GM21528 (cell line): ENCODE measurements at regions not wholly inside any gene's neighbourhood (a gene's known extent, or its start where the extent isn't known, plus 50 kb on each side); places are given as distances from the start of the nearest gene placed in this dataset.
"Not testable (repeated sequence)": the region's sequence is repeated elsewhere in the genome, so short reads cannot be mapped to it uniquely, and the experiment has no call there.

Experiments
- ATAC-seq: cut with Tn5 transposase; IDR thresholded peaks from one replicate; pipeline ENCODE4 v1.9.1; 2021; ENCODE audit warnings: mild to moderate bottlenecking, moderate library complexity; ENCODE audit not compliant: unreplicated experiment, low FRiP score

DNA sequence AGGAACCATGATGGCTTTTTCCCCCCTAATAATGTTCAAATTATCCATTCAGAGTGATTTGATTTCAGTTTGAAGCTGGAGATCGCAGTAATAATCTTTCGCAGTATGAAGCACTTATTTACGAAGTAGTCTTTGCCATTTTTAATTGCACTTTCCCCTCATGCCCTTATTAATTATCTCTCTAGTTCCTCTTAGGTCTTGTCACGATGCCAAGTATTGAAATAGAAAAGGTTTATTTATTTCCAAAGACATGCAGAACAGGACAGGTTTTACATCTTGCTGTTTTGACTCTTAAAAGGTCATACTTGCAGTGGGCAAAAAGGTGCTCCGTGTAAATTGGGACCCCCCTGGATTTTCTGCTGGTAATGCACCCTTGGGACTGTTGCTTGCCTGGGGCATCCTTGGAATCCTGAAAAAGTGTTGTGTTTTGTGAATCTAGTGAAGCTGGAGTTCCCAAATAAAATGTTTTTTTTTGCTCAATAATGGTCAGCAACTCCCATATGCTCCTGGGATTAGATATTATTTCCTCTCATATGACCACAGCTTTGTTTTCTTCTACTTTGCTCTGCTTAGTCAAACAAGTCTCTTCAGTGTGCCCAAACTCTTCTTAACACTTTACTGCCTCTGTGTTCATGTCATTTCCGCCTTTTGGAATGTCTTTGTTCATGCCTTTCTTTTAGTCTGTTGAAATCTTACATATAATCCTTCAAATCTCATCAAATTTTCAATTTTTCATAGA lies 278.3 kb downstream of the TMEM38B start:
- no peak for ATAC-seq

DNA sequence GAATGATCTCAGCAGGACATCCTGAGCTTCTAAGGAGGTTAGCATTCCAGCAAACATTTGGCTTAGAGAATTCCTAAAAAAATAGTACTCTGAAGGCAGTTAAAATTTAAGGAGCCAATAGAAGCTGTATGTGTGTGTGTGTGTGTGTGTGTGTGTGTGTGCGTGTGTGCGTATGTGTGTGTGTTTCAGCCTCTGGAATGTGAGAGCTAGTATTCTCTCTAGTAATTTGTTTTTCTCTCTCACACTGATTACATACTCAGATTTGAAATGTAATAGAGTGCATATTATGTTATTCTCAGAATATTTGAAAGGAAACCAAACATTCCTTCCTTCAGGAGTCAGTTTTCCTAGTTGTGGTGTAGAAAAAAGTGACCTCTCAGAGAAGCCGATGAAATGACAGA lies 279.6 kb downstream of the TMEM38B start:
- ATAC-seq, result no peak

DNA sequence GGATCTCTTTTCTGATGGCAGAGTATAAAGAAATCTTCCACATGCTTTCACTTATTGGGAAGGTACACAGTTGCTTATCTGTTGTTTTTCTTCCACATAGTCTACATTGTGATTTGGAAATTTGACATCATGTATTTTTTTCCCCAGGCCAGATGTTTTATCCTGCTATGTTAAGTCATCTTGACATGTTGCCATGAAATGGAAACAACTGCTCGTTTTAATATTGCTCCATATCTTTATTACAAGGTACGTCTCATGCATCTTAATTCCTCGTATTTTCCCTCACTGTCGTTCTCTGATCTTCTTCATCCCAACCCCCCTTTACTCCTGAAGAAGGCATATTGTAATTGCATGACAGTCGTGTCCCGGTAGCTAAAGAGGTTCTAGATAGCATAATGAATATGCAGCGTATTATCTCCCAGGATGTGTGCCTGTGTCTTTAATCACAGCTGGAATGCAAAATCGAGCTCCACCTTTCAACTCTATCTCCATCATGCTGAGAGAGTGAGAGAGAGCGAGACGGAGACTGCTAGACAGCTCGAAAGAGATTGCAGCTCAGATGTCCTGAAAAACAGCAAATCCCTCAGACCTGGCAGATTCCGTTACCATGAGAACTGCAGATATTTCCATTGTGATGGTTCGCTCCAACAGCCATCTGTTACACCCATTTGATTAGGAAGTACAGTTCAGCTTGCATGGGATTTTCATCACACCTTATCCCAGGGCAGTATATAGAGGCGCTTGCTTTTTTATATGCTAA lies 281.7 kb downstream of the TMEM38B start:
- ATAC-seq, result no peak

DNA sequence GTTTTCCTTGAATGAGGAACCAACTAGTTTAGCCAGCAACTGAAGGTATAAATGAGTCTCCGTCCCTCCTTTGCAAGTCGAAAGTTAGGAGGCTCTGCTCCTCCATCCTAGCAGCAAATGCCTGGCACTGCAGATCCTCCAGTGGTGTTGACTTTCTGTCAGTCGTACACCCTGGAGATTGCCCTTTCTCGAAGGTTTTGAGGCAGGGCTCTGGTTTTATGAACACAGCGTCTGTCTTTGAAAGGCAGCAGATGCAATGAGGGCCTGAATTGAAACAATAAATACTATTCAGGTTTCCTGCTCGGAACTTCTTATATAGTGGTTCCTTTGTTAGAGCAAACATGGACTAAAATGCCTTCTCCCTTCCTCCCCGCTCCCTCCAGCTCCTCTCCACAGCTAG lies 284.0 kb downstream of the TMEM38B start:
- ATAC-seq, result no peak

DNA sequence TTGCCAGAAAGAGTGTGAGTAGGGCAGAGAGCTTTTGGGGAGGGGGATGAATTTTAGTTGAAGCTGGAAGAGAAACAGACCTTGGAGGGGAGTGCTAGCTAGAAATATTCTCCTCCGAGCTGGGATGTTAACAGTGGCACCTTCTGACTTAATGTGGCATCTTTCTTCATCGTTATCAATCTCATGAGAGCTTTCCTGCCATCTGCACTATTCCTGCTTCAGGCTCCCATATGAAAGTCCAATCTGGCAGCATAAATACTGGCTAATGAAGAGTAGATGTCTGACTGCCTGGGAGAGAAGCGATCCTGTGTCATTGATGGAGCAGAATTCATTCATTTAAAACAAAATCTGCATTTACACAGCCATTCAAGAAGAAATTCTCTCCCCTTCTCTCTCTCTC lies 284.5 kb downstream of the TMEM38B start:
- no peak for ATAC-seq

DNA sequence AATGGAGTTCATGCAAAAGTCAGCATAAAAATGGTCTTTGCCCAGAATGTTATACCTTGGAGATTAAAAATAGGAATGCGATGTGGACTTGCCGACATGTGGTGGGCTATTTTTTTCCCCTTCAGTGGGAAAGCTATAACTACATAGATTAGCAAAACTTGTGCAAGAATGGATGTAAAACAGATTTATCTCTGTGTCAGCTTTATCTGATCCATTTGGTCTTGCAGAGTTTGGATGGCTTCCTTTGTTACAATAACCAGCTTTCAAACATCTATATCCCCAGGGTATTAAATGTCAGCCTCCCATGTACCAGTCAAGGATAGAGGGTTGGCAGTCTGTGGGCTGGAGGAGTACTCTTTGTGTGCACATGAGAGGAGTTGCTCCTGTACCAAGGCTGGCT lies 284.9 kb downstream of the TMEM38B start:
- no peak for ATAC-seq

DNA sequence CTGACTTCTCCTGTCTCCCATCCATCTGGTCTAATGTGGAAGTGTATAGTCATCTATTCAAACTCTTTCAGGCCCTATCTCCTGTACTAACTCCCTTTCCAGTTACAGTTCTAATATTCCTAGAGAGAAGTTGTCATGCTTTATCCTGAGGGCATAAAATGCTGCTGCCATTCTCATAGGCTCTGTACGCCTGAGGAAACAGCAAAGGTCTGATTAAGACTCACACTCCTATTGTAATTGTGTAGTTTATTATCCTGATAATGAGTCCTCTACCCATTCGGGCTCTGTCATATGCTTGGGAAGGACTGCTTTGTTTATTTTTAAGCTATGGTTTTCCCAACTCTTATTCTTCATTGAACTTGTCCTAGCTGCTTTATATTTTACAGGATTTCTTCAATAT lies 290.4 kb downstream of the TMEM38B start:
- ATAC-seq, result no peak

DNA sequence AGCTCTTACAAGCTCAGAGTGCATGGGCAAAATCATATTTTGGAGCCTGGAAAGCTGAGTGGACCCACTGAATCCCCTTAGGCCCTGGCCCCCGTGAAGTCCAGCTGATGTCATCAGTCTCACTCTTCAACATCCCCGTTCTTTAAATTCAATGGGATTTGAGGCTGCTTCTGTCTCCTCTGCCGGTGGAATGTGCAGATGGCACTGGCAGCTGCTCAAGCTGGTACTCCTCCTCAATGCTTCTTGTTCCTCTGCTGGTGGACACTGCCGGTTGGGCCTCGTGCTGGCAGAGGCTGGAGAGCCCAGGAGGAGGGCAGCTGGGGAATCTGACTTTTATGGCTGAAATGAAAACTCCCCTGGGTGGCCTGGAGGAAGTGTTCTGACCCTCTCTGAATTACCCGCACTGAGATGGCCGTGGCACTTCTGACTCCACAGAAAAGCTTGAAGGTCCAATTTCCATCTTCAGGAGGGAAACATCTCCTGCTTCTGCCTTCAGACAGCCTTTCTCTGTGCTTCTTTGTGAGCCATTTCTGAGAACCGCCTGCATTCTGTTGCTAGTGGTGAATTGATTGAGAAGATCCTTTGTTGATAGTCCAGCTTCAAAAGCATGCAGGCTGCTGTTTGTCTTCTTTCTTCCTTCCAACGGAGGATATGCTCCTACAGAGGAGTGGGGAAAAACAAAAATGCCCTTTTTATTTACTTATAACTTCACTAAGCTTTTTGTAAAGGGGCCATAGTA lies 298.9 kb downstream of the TMEM38B start:
- no peak for ATAC-seq

DNA sequence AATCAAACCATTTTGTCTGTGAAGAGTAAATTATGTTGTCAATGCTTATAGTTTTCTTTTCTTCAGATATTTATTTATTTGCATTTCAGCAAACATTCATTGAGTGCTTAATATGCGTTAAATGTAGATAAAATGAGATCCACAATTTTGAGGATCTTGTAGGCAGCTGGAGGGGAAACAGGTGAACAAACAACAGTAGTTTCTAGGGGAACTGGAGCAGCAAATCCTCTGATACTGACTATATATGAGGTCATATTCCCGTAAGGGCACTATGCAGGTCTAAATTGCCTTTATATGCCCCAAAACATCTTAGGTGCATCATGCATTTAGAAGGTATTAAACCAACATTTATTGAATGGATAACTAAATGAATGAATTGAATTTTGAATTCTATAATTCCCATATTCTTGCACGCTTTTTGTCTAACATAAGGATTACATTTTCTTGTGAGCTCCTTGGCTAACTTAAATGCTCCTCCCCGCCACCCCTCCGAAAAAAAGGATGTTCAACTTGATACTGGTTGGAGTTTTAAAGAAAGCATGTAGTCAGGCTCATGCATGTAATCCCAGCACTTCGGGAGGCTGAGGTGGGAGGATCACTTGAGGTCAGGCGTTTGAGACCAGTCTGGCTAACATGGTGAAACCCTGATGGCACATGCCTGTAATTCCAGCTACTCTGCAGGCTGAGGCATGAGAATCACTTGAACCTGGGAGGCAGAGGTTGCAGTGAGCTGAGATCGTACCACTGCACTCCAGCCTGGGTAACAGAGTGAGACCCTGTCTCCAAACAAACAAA lies 299.8 kb downstream of the TMEM38B start:
- ATAC-seq, result no peak

DNA sequence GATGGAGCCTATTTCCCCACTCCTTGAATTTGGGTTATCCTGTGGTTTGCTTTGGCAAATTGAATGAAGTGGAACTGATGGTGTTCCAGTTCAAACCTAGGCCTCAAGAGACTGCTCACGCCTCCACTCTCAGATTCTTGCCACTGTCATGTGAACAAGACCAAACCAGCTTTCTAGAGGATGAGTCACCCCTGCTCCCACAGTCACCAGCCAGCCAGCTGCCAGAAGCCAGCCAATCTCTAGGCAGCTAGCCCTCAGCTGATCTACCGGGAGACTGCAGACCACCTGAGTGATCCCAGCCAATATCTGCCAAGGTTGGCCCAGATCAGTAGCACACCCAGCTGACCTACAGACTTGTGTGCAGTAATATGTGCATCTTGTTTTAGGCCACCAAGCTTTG lies 300.6 kb downstream of the TMEM38B start:
- ATAC-seq, result no peak

DNA sequence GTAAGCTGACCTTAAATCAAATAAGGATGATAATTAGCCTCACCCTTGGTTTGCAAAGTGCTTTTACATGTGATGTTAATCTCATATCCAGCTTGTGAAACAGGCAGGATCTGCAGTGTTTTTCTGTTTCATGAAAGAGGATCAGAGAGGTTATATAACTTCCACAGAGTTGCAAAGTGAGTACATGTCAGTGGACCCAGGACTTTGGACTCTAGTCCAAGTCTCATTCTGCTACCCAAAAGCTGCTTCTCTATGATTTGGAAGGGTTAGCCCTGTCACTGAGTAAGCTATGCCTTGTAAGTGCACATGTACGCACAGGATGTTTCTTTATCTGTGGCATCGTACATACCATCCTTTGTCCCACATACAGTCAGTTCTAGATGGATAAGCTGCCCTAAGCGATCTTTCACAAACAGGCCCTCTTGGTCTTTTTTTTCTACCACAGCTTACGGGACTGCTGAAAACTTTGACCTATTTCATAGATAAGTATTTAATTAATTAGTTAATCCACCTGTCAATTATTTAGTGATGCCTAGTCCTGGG lies 322.9 kb downstream of the TMEM38B start:
- ATAC-seq, result no peak

DNA sequence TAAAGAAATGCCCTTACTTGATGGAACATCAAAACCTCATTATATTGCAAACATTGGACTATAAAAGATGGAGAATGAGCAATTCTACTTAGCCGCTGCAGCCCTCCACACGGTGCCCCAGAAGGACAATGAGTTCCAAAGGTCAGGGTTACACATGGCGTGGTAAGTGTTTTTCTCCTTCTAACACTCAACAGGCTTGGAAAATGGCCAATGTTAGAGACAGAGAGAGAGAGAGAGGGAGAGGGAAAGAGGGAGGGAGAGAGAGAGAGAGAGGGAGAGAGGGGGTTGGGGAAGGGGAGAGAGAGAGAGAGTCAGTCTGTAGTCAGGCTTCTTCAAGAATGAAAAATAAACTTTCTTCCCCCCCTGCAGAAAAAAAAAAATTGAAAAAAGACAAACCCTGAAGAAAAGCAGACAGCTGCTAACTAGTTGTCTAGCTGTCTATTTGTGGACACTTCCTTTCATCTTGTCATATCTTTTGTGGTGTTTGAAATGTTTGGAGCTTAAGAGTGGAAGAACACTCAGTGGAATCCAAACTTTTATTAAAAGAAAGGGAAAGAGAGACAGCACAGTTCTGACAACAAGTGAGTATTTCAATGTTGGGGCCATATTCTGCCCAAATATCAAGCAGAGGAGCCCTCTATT lies 324.8 kb downstream of the TMEM38B start:
- ATAC-seq, result no peak

DNA sequence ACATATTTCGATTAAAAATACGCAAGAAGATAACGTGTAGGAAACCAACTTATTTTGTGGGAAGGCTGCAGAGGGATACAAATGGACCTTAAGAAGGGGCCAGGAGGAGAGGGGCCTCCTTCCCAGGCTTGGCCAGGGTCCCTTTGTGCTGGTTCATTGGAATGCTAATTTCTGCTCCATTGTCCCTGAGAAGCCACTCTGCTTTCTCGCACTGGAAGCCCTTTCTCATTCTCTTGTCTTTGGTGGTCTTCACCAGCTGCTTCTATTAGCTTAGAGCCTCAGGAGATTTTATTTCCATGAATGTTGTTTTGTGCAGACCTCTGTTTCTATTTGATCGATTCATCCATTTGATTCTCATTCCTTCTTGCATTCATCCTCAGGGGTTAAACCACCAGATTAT lies 325.4 kb downstream of the TMEM38B start:
- no peak for ATAC-seq

DNA sequence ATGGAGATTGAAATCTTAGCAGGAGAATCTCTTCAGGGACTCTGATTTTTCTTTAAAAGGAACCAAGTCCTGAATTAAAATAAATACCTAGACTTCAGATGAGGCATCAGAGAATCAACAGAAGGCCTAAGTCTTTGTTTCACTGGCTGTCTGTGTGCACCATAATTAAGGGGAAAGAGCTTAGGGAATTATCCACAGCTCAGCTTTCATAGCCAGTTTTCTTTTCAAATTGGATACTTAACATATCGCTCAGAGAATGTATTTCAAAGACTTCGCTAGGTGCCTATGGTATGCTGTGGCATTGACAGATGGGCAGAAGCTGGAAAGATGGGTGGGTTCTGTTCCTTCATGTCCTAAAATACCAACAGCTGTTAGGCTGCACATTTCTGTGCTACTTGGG lies 325.8 kb downstream of the TMEM38B start:
- ATAC-seq, result no peak

DNA sequence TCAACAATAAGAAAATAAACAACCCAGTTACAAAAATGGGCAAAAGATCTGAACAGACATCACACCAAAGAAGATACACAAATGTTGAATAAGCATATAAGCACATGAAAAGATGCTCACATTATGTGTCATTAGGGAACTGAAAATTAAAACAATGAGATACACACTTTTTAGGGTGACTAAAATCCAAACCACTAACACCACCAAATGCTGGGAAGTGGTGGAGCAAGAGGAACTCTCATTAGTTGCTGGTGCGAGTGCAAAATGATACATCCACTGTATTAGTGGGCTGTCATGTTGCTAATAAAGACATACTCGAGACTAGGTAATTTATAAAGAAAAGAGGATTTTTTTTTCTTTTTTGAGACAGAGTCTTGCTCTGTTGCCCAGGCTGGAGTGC lies 329.1 kb downstream of the TMEM38B start:
- no peak for ATAC-seq

DNA sequence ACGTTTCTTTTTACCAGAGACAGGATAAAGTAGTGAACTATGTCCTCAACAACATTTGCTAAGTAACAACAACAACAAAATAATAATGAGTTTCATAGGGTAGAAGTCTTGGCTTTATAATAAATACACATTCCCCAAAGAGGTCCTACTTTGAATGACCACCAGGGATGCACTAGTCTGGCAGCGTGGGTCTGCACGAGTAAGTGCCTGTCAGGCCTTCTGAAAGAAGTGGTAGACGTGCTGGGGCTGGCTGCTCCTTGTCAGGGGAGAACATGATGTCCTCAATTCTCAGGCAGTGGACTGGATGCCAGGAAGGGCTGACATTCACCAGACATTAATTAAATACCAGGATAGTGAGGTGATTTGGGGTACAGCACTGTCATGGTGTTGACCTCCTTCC lies 331.1 kb downstream of the TMEM38B start:
- ATAC-seq, result no peak

DNA sequence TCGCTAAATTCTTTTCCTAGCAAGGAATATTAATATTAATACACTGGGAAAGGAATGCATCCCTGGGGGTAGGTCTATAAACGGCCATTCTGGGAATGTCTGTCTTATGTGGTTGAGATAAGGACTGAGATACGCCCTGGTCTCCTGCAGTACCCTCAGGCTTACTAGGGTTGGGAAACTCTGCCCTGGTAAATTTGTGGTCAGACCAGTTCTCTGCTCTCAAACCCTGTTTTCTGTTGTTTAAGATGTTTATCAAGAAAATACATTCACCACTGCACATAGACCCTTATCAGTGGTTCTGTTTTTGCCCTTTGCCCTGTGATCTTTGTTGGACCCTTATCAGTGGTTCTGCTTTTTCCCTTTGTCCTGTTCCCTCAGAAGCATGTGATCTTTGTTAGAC lies 335.8 kb downstream of the TMEM38B start:
- not testable (repeated sequence) for ATAC-seq

DNA sequence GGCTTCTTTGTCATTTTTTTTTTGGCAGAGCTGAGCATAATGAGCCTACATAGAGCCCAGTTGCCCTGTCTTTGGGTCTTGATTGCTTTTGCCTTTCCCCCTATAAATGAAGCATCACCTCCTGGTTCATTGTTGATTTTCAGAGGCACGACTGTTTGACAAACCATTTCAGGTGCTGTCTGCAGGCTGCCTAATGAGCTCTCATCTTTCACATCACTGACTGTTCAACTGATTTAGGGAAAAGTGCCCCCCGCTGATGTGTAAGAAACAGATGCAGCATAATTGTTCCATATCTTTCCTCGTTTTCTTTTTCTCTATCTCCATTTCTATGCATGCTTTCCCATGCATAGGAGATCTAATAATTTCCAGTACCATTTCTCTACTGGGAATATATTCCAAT lies 338.6 kb downstream of the TMEM38B start:
- no peak for ATAC-seq

DNA sequence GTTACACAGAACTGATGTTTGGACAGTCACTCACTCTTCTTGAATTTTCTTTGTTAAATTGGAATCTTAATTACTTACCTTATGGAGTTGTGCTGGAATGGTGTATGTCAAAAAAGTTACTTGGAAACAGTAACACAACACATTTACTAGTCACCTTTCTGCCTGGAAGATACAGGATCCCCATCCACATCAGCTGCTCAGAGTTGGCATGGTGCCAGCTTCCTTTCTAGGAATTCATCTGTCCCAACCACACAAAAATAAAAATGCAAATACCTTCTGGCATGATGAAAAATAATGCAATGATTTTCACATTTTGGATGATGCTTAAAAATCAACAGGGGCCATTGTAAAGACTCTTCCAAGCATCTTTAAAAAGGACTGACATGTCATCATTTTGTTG lies 341.5 kb downstream of the TMEM38B start:
- ATAC-seq, result no peak
